ENCODE measurements at regions not wholly inside any gene's neighbourhood (a gene's known extent, or its start where the extent isn't known, plus 50 kb on each side); places are given as distances from the start of the nearest gene placed in this dataset.

- FAIRE-seq: no peak
- no peak for DNase-seq (ENCODE audit: low read depth)
- H3K27me3 ChIP-seq (ENCODE audit: control insufficient read depth, insufficient read depth, low read length): no peaks in the 10 kb centered on the region
- H3K36me3 ChIP-seq (ENCODE audit: control insufficient read depth, insufficient read depth, low read length): no peaks in the 10 kb centered on the region
- TF ChIP-seq CTCF (IDR thresholded peaks at IDR 0.05; ENCODE audit: insufficient read depth, low read length, severe bottlenecking): no peak
- H3K4me3 ChIP-seq (ENCODE audit: low read depth, low read length): no peak overlapping the region
Observed at GRCh38 chr4:128590034-128590740, 219.3 kb upstream of the JADE1 start.

DNA sequence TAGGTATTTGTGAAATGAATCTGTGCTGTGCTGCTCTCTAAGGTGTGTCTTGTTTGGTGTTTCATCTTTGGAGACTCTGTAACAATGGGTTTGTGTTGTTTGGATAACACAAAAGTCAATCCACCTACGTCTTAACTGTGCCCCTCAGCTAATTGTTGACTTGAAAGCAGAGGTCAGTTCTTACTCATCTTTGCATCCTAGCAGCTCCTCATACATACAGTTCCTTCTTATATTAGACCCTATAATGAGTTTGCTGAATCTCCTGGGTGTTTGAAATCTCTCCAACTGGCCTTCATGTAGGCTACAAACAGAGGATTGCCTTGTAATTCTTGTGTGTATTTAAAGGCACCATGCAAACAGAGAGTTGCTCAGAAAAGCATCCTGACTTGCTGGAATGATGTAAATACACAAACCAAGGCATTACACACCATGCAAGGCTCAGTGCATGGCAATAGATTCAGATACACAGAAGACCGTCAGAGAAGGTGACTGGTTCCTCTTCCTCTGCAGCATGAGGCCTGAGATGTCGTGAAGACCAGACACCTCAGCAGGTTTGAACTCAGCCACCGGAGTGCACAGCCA, 220.0 kb upstream of the JADE1 start:
- no peak for FAIRE-seq
- no peak overlapping the region for H3K4me3 ChIP-seq (ENCODE audit: low read depth, low read length)
- DNase-seq (ENCODE audit: low read depth): no peak
- TF ChIP-seq CTCF (IDR thresholded peaks at IDR 0.05; ENCODE audit: insufficient read depth, low read length, severe bottlenecking): no peak
- no peaks in the 10 kb centered on the region for H3K27me3 ChIP-seq (ENCODE audit: control insufficient read depth, insufficient read depth, low read length)
- no peaks in the 10 kb centered on the region for H3K36me3 ChIP-seq (ENCODE audit: control insufficient read depth, insufficient read depth, low read length)

GRCh38 chr4:128587382-128587781, 222.1 kb upstream of the JADE1 start:
- H3K4me3 ChIP-seq (ENCODE audit: low read depth, low read length): no peak overlapping the region
- FAIRE-seq (no peak), DNase-seq (ENCODE audit: low read depth) (no peak)
- H3K27me3 ChIP-seq (ENCODE audit: control insufficient read depth, insufficient read depth, low read length): no peaks in the 10 kb centered on the region
- no peak for TF ChIP-seq CTCF (IDR thresholded peaks at IDR 0.05; ENCODE audit: insufficient read depth, low read length, severe bottlenecking)
- no peaks in the 10 kb centered on the region for H3K36me3 ChIP-seq (ENCODE audit: control insufficient read depth, insufficient read depth, low read length)

GRCh38 chr4:128583753-128584712, 225.5 kb upstream of the JADE1 start:
- no peaks in the 10 kb centered on the region for H3K36me3 ChIP-seq (ENCODE audit: control insufficient read depth, insufficient read depth, low read length)
- H3K27me3 ChIP-seq (ENCODE audit: control insufficient read depth, insufficient read depth, low read length): no peaks in the 10 kb centered on the region
- no peak for TF ChIP-seq CTCF (IDR thresholded peaks at IDR 0.05; ENCODE audit: insufficient read depth, low read length, severe bottlenecking)
- DNase-seq (ENCODE audit: low read depth): no peak
- no peak for FAIRE-seq
- H3K4me3 ChIP-seq (ENCODE audit: low read depth, low read length): no peak overlapping the region

DNA sequence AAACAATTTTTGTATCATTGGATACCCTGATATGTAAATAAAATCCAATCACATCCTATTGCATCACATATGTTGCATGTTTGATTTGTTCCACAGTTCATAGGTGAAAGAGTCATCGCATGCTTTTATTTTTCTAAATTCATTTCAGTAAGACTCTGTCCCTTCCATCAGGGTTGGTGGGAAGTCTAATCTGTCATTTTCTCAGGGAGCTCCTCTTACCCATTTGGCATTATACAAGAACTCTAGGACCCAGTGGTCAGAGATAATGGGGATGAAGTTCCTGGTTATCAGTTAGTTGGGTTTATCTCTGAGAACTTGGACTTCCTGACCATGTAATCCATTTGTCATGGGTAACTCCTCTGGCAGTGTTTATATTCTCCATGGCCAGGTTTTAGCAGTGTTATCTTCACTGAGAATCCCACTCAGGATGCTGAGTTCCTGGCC, 227.1 kb upstream of the JADE1 start:
- TF ChIP-seq CTCF (IDR thresholded peaks at IDR 0.05; ENCODE audit: insufficient read depth, low read length, severe bottlenecking): no peak
- Histone ChIP-seq H3K36me3 (ENCODE audit: control insufficient read depth, insufficient read depth, low read length) (no peaks in the 10 kb centered on the region), H3K4me3 (ENCODE audit: low read depth, low read length) (no peak overlapping the region), H3K27me3 (ENCODE audit: control insufficient read depth, insufficient read depth, low read length) (no peaks in the 10 kb centered on the region)
- FAIRE-seq (no peak), DNase-seq (ENCODE audit: low read depth) (peak; percentile 13)

Measured in bronchial epithelial cell (primary cell).